ENCODE measurements at regions not wholly inside any gene's neighbourhood (a gene's known extent, or its start where the extent isn't known, plus 50 kb on each side); places are given as distances from the start of the nearest gene placed in this dataset.

GRCh38 chr7:115435178-115435577 is 513.3 kb downstream of the MDFIC start:
- no peak overlapping the region for H2AFZ ChIP-seq (ENCODE audit: low read depth, low read length)
- no peaks in the 10 kb centered on the region for H4K20me1 ChIP-seq (replicated peaks; ENCODE audit: control insufficient read depth, insufficient read depth, low read length)
- no peaks in the 10 kb centered on the region for H3K79me2 ChIP-seq (ENCODE audit: control insufficient read depth, insufficient read depth, low read length)
- no peak overlapping the region for H3K4me3 ChIP-seq
- intact Hi-C loops (cut with micrococcal nuclease): no loop called here
- WGBS (ENCODE audit: insufficient coverage, low coverage, missing lambda C conversion rate): 5% methylated on average over 1 of the region's 1 CpG
- no peaks in the 10 kb centered on the region for H3K36me3 ChIP-seq (ENCODE audit: control insufficient read depth, insufficient read depth, low read length)
- no peaks in the 10 kb centered on the region for H3K4me1 ChIP-seq (replicated peaks in 1 of 2; ENCODE audit: control insufficient read depth in 2 of 2, insufficient read depth in 2 of 2, low read length in 2 of 2)
- H3K9me1 ChIP-seq (ENCODE audit: control insufficient read depth, insufficient read depth, low read length): no peaks in the 10 kb centered on the region
- no peak for ATAC-seq
- in situ Hi-C loops (cut with MboI): no loop called here
- ChIA-PET POLR2A (no interaction called here), CTCF (ENCODE audit: low intra/inter-chr PET ratio) (no interaction called here)
- no TSS peak for BruUV-seq (replicated peaks)
- no peak for FAIRE-seq
- H3K9me3 ChIP-seq (replicated peaks; ENCODE audit: control insufficient read depth, insufficient read depth, low read depth, low read length): no peaks in the 10 kb centered on the region
- TF ChIP-seq GTF2B (IDR thresholded peaks at IDR 0.05; ENCODE audit: extremely low read depth, insufficient read length) (no peak), NFYB (IDR thresholded peaks at IDR 0.05; ENCODE audit: extremely low read depth, insufficient read length) (no peak), TCF7 (IDR thresholded peaks at IDR 0.05; ENCODE audit: borderline replicate concordance) (no peak), DIDO1 (tag; IDR thresholded peaks at IDR 0.05; ENCODE audit: low read depth) (no peak), SIN3B (IDR thresholded peaks at IDR 0.05; ENCODE audit: low read depth) (no peak), FIP1L1 (IDR thresholded peaks at IDR 0.05; ENCODE audit: low read depth, low read length, poor library complexity, severe bottlenecking) (no peak), SNRNP70 (optimal IDR thresholded peaks at IDR 0.05; ENCODE audit: low read depth, low read length) (no peak), ZNF778 (CRISPR knock-in tag; IDR thresholded peaks at IDR 0.05) (no peak), ELF4 (CRISPR knock-in tag; IDR thresholded peaks at IDR 0.05) (no peak), HDAC1 (IDR thresholded peaks at IDR 0.05) (no peak), GTF2F1 (IDR thresholded peaks at IDR 0.05; ENCODE audit: low read depth, low read length) (no peak), POLR3G (IDR thresholded peaks at IDR 0.05; ENCODE audit: extremely low read depth, insufficient read length, insufficient replicate concordance) (no peak), MIER1 (IDR thresholded peaks at IDR 0.05; ENCODE audit: low read depth) (no peak), MCM7 (IDR thresholded peaks at IDR 0.05) (no peak), PHB (CRISPR knock-in tag; IDR thresholded peaks at IDR 0.05) (no peak), SREBF1 (IDR thresholded peaks at IDR 0.05; ENCODE audit: borderline replicate concordance, low read depth, low read length) (no peak), ATF1 (CRISPR knock-in tag; IDR thresholded peaks at IDR 0.05) (no peak), ATF1 (tag; IDR thresholded peaks at IDR 0.05) (no peak)
- no peak overlapping the region for H3K9ac ChIP-seq (ENCODE audit: insufficient read depth in 1 of 2, low read depth in 2 of 2, low read length in 2 of 2)
- no peak overlapping the region for H3K27ac ChIP-seq (ENCODE audit: extremely low read depth, low read depth, low read length)
- H3K4me2 ChIP-seq (ENCODE audit: insufficient read depth, low read length): no peak overlapping the region
- no peaks in the 10 kb centered on the region for H3K27me3 ChIP-seq (ENCODE audit: control insufficient read depth in 2 of 2, insufficient read depth in 2 of 2, low read length in 2 of 2)
- DNase-seq (ENCODE audit: extremely low read depth in 1 of 4, low spot score in 3 of 4): no peak
